ENCODE measurements at regions not wholly inside any gene's neighbourhood (a gene's known extent, or its start where the extent isn't known, plus 50 kb on each side); places are given as distances from the start of the nearest gene placed in this dataset.
A peak's percentile ranks its signal among the peaks of the same experiment; 100 is the strongest.

DNA sequence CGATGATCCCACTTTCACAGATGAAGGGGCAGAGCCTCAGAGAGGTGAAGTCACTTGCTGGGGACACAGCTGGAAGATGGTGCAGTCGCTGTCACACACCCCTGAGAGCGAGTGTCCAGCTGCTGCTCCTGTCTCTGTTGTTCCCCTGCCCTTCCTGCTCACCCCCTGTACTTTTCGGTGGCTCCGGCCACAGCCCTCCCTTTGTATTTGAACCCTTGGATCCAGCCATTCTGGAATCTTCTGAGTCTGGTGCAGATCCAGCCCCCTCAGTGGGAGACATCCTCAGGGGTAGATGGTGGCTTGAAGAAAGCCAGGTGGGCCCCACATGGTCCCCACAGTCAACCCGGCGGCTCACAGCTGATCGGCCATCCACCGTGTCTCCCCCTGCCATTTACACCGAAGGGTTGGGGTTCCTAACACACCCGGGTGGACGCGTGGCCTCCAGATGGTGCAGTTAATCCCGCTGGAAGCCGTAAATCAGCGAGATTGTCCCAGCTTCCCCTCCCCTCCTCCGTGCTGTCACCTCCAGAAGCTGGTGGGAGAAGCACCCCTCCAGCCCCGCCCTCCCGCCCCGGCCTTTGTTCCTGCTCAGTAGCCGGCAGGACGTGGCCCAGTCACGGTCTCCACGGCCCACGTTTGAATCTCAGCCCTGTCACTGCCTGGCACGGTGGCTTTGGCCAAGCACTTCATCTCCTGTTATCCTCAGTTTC is 204.8 kb downstream of the C9orf50 start:
- CTCF ChIA-PET = interaction anchor here (0.6 to 2.7 kb wide), 9 partner anchors 12 to 272 kb away, joined by 3 to 10 read pairs (median 3); no protein-coding TSS in a partner anchor
- H3K4me1 ChIP-seq (ENCODE audit: control insufficient read depth in 1 of 2, insufficient read depth in 2 of 2, low read depth in 1 of 2, low read length in 1 of 2) = peaks cover 21 to 63% of the 10 kb centered on the region in 2 experiments; a peak in 3 of 4 replicates
- no peaks in the 10 kb centered on the region for H3K36me3 ChIP-seq (replicated peaks in 1 of 2; ENCODE audit: control insufficient read depth in 1 of 2, insufficient read depth in 2 of 2, low read length in 1 of 2)
- H2AFZ ChIP-seq (ENCODE audit: low read depth) = no peak overlapping the region
- H3K9me3 ChIP-seq = no peaks in the 10 kb centered on the region
- H3K9me2 ChIP-seq = no peaks in the 10 kb centered on the region
- TF ChIP-seq JUND (IDR thresholded peaks at IDR 0.05) = no peak
- TF ChIP-seq, protein P1, sequence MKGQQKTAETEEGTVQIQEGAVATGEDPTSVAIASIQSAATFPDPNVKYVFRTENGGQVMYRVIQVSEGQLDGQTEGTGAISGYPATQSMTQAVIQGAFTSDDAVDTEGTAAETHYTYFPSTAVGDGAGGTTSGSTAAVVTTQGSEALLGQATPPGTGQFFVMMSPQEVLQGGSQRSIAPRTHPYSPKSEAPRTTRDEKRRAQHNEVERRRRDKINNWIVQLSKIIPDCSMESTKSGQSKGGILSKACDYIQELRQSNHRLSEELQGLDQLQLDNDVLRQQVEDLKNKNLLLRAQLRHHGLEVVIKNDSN (IDR thresholded peaks at IDR 0.05; ENCODE audit: borderline replicate concordance, low read depth) = no peak
- TF ChIP-seq FOXM1 (IDR thresholded peaks at IDR 0.05; ENCODE audit: low read depth) = no peak
- TF ChIP-seq FOSL2 (IDR thresholded peaks at IDR 0.05; ENCODE audit: borderline replicate concordance, low read depth) = no peak
- TF ChIP-seq, protein P2, sequence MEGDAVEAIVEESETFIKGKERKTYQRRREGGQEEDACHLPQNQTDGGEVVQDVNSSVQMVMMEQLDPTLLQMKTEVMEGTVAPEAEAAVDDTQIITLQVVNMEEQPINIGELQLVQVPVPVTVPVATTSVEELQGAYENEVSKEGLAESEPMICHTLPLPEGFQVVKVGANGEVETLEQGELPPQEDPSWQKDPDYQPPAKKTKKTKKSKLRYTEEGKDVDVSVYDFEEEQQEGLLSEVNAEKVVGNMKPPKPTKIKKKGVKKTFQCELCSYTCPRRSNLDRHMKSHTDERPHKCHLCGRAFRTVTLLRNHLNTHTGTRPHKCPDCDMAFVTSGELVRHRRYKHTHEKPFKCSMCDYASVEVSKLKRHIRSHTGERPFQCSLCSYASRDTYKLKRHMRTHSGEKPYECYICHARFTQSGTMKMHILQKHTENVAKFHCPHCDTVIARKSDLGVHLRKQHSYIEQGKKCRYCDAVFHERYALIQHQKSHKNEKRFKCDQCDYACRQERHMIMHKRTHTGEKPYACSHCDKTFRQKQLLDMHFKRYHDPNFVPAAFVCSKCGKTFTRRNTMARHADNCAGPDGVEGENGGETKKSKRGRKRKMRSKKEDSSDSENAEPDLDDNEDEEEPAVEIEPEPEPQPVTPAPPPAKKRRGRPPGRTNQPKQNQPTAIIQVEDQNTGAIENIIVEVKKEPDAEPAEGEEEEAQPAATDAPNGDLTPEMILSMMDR (IDR thresholded peaks at IDR 0.05) = no peak
- no peak for TF ChIP-seq EZH2phosphoT487 (IDR thresholded peaks at IDR 0.05; ENCODE audit: borderline replicate concordance, low read depth)
- TF ChIP-seq GABPA (IDR thresholded peaks at IDR 0.05; ENCODE audit: low read depth) = no peak
- no peak for TF ChIP-seq TAF1 (IDR thresholded peaks at IDR 0.05; ENCODE audit: borderline replicate concordance, low read depth, low read length)
- no peak for TF ChIP-seq NFIC (IDR thresholded peaks at IDR 0.05; ENCODE audit: borderline replicate concordance)
- TF ChIP-seq USF2 (IDR thresholded peaks at IDR 0.05; ENCODE audit: borderline replicate concordance, low read depth, low read length) = no peak
- TF ChIP-seq, protein P3, sequence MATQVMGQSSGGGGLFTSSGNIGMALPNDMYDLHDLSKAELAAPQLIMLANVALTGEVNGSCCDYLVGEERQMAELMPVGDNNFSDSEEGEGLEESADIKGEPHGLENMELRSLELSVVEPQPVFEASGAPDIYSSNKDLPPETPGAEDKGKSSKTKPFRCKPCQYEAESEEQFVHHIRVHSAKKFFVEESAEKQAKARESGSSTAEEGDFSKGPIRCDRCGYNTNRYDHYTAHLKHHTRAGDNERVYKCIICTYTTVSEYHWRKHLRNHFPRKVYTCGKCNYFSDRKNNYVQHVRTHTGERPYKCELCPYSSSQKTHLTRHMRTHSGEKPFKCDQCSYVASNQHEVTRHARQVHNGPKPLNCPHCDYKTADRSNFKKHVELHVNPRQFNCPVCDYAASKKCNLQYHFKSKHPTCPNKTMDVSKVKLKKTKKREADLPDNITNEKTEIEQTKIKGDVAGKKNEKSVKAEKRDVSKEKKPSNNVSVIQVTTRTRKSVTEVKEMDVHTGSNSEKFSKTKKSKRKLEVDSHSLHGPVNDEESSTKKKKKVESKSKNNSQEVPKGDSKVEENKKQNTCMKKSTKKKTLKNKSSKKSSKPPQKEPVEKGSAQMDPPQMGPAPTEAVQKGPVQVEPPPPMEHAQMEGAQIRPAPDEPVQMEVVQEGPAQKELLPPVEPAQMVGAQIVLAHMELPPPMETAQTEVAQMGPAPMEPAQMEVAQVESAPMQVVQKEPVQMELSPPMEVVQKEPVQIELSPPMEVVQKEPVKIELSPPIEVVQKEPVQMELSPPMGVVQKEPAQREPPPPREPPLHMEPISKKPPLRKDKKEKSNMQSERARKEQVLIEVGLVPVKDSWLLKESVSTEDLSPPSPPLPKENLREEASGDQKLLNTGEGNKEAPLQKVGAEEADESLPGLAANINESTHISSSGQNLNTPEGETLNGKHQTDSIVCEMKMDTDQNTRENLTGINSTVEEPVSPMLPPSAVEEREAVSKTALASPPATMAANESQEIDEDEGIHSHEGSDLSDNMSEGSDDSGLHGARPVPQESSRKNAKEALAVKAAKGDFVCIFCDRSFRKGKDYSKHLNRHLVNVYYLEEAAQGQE (IDR thresholded peaks at IDR 0.05; ENCODE audit: low read depth, low read length) = no peak
- H3K4me3 ChIP-seq (ENCODE audit: low read depth in 2 of 2, low read length in 1 of 2) = no peak overlapping the region
- H3K27me3 ChIP-seq (ENCODE audit: insufficient read depth) = no peaks in the 10 kb centered on the region
- H3K4me2 ChIP-seq = no peak overlapping the region
- no peaks in the 10 kb centered on the region for H4K20me1 ChIP-seq (ENCODE audit: insufficient read depth)
- DNase-seq = no peak
- peaks cover 6% of the 10 kb centered on the region for H3F3A ChIP-seq (replicated peaks; ENCODE audit: insufficient read depth)
- POLR2A ChIA-PET = interaction anchor here (0.6 to 1.9 kb wide), 9 partner anchors 12 to 242 kb away, joined by 3 to 11 read pairs (median 3); no protein-coding TSS in a partner anchor
- H3K9ac ChIP-seq = no peak overlapping the region
- H3K79me2 ChIP-seq (ENCODE audit: insufficient read depth) = no peaks in the 10 kb centered on the region
- H3K27ac ChIP-seq (ENCODE audit: low read depth in 2 of 2, low read length in 1 of 2) = peak overlapping the region in 1 of 2 experiments; percentile 97; a peak in 2 of 4 replicates
- 83% methylated on average over 21 of the region's 26 CpGs for WGBS (ENCODE audit: low lambda C conversion rate)
